ENCODE measurements at regions not wholly inside any gene's neighbourhood (a gene's known extent, or its start where the extent isn't known, plus 50 kb on each side); places are given as distances from the start of the nearest gene placed in this dataset.

- no peaks in the 10 kb centered on the region for H3K36me3 Mint-ChIP-seq (ENCODE audit: low read depth)
- CTCF ChIA-PET, result no interaction called here
- intact Hi-C loops (cut with micrococcal nuclease), result no loop called here
- no peaks in the 10 kb centered on the region for H3K9me3 Mint-ChIP-seq
- no peaks in the 10 kb centered on the region for H3K27me3 Mint-ChIP-seq (ENCODE audit: low read depth)
- no peak overlapping the region for H3K4me3 Mint-ChIP-seq
- DNase-seq, result no peak
- no peaks in the 10 kb centered on the region for H3K4me1 Mint-ChIP-seq (ENCODE audit: low read depth)
- H3K27ac Mint-ChIP-seq, result no peak overlapping the region
These were observed 1311.3 kb downstream of the FAM181B start for GRCh38 chr11:81422402-81422801.

- Mint-ChIP-seq H3K4me1 (ENCODE audit: low read depth) (no peaks in the 10 kb centered on the region), H3K27ac (no peak overlapping the region), H3K4me3 (no peak overlapping the region), H3K27me3 (ENCODE audit: low read depth) (no peaks in the 10 kb centered on the region), H3K9me3 (no peaks in the 10 kb centered on the region), H3K36me3 (ENCODE audit: low read depth) (no peaks in the 10 kb centered on the region)
- intact Hi-C loops (cut with micrococcal nuclease), result no loop called here
- no peak for DNase-seq
- CTCF ChIA-PET, result interaction anchor here (1.0 kb wide), 1 partner anchor 20 kb away, joined by 3 read pairs; no protein-coding TSS in a partner anchor
These were observed 1312.3 kb downstream of the FAM181B start for GRCh38 chr11:81421251-81421860.

- H3K4me3 Mint-ChIP-seq, result no peak overlapping the region
- H3K36me3 Mint-ChIP-seq (ENCODE audit: low read depth), result no peaks in the 10 kb centered on the region
These were observed 1312.9 kb downstream of the FAM181B start for GRCh38 chr11:81420668-81421250.

GRCh38 chr11:81397316-81397715 is 1336.3 kb downstream of the FAM181B start:
- Mint-ChIP-seq H3K4me1 (ENCODE audit: low read depth) (no peaks in the 10 kb centered on the region), H3K4me3 (no peak overlapping the region), H3K27ac (no peak overlapping the region), H3K9me3 (peaks cover 2% of the 10 kb centered on the region), H3K27me3 (ENCODE audit: low read depth) (no peaks in the 10 kb centered on the region), H3K36me3 (ENCODE audit: low read depth) (no peaks in the 10 kb centered on the region)
- DNase-seq, result no peak
- CTCF ChIA-PET, result no interaction called here
- intact Hi-C loops (cut with micrococcal nuclease), result no loop called here

More at GRCh38 chr11:81420668-81421250, 1312.9 kb downstream of the FAM181B start:
- Mint-ChIP-seq H3K4me1 (ENCODE audit: low read depth) (no peaks in the 10 kb centered on the region), H3K27me3 (ENCODE audit: low read depth) (no peaks in the 10 kb centered on the region), H3K27ac (no peak overlapping the region), H3K9me3 (no peaks in the 10 kb centered on the region)
- DNase-seq, result no peak
- intact Hi-C loops (cut with micrococcal nuclease), result no loop called here
- CTCF ChIA-PET, result interaction anchor here (1.0 kb wide), 1 partner anchor 21 kb away, joined by 3 read pairs; no protein-coding TSS in a partner anchor

GRCh38 chr11:81394311-81394710 is 1339.4 kb downstream of the FAM181B start:
- Mint-ChIP-seq H3K27ac (no peak overlapping the region), H3K27me3 (ENCODE audit: low read depth) (no peaks in the 10 kb centered on the region), H3K36me3 (ENCODE audit: low read depth) (no peaks in the 10 kb centered on the region), H3K9me3 (peaks cover 2% of the 10 kb centered on the region), H3K4me1 (ENCODE audit: low read depth) (no peaks in the 10 kb centered on the region), H3K4me3 (no peak overlapping the region)
- CTCF ChIA-PET, result no interaction called here
- intact Hi-C loops (cut with micrococcal nuclease), result no loop called here
- DNase-seq, result no peak

- Mint-ChIP-seq H3K36me3 (ENCODE audit: low read depth) (no peaks in the 10 kb centered on the region), H3K27me3 (ENCODE audit: low read depth) (no peaks in the 10 kb centered on the region), H3K4me1 (ENCODE audit: low read depth) (no peaks in the 10 kb centered on the region), H3K9me3 (peaks cover 3% of the 10 kb centered on the region), H3K4me3 (no peak overlapping the region), H3K27ac (no peak overlapping the region)
- no peak for DNase-seq
- CTCF ChIA-PET, result no interaction called here
- intact Hi-C loops (cut with micrococcal nuclease), result no loop called here
These were observed 1345.3 kb downstream of the FAM181B start for GRCh38 chr11:81388326-81388725.

GRCh38 chr11:81380395-81380794 is 1353.3 kb downstream of the FAM181B start:
- Mint-ChIP-seq H3K9me3 (no peaks in the 10 kb centered on the region), H3K27ac (no peak overlapping the region), H3K27me3 (ENCODE audit: low read depth) (no peaks in the 10 kb centered on the region), H3K36me3 (ENCODE audit: low read depth) (no peaks in the 10 kb centered on the region), H3K4me3 (no peak overlapping the region), H3K4me1 (ENCODE audit: low read depth) (no peaks in the 10 kb centered on the region)
- DNase-seq, result no peak
- intact Hi-C loops (cut with micrococcal nuclease), result no loop called here
- CTCF ChIA-PET, result no interaction called here

GRCh38 chr11:81377418-81377817 is 1356.2 kb downstream of the FAM181B start:
- intact Hi-C loops (cut with micrococcal nuclease), result no loop called here
- no peak overlapping the region for H3K4me3 Mint-ChIP-seq
- CTCF ChIA-PET, result no interaction called here
- H3K4me1 Mint-ChIP-seq (ENCODE audit: low read depth), result no peaks in the 10 kb centered on the region
- H3K27me3 Mint-ChIP-seq (ENCODE audit: low read depth), result no peaks in the 10 kb centered on the region
- no peak overlapping the region for H3K27ac Mint-ChIP-seq
- peaks cover 7% of the 10 kb centered on the region for H3K9me3 Mint-ChIP-seq
- no peak for DNase-seq
- no peaks in the 10 kb centered on the region for H3K36me3 Mint-ChIP-seq (ENCODE audit: low read depth)

GRCh38 chr11:81373986-81374385 is 1359.7 kb downstream of the FAM181B start:
- Mint-ChIP-seq H3K36me3 (ENCODE audit: low read depth) (no peaks in the 10 kb centered on the region), H3K9me3 (peaks cover 7% of the 10 kb centered on the region), H3K4me1 (ENCODE audit: low read depth) (no peaks in the 10 kb centered on the region), H3K4me3 (no peak overlapping the region), H3K27ac (no peak overlapping the region), H3K27me3 (ENCODE audit: low read depth) (no peaks in the 10 kb centered on the region)
- DNase-seq, result no peak
- intact Hi-C loops (cut with micrococcal nuclease), result no loop called here
- CTCF ChIA-PET, result no interaction called here

- Mint-ChIP-seq H3K27ac (no peak overlapping the region), H3K4me1 (ENCODE audit: low read depth) (no peaks in the 10 kb centered on the region), H3K9me3 (peaks cover 7% of the 10 kb centered on the region), H3K27me3 (ENCODE audit: low read depth) (no peaks in the 10 kb centered on the region), H3K36me3 (ENCODE audit: low read depth) (no peaks in the 10 kb centered on the region), H3K4me3 (no peak overlapping the region)
- DNase-seq, result no peak
- intact Hi-C loops (cut with micrococcal nuclease), result no loop called here
- CTCF ChIA-PET, result interaction anchor here (0.7 kb wide), 1 partner anchor 80 kb away, joined by 3 read pairs; no protein-coding TSS in a partner anchor
These were observed 1365.5 kb downstream of the FAM181B start for GRCh38 chr11:81368192-81368591.

- intact Hi-C loops (cut with micrococcal nuclease), result no loop called here
- Mint-ChIP-seq H3K4me3 (no peak overlapping the region), H3K27ac (no peak overlapping the region), H3K27me3 (ENCODE audit: low read depth) (no peaks in the 10 kb centered on the region), H3K4me1 (ENCODE audit: low read depth) (no peaks in the 10 kb centered on the region), H3K9me3 (peaks cover 3% of the 10 kb centered on the region), H3K36me3 (ENCODE audit: low read depth) (no peaks in the 10 kb centered on the region)
- CTCF ChIA-PET, result no interaction called here
- DNase-seq, result no peak
These were observed 1368.2 kb downstream of the FAM181B start for GRCh38 chr11:81365496-81365895.

- H3K9me3 Mint-ChIP-seq, result peaks cover 17% of the 10 kb centered on the region
- no peak overlapping the region for H3K27ac Mint-ChIP-seq
- CTCF ChIA-PET, result no interaction called here
- no peaks in the 10 kb centered on the region for H3K4me1 Mint-ChIP-seq (ENCODE audit: low read depth)
- no peaks in the 10 kb centered on the region for H3K27me3 Mint-ChIP-seq (ENCODE audit: low read depth)
- no peaks in the 10 kb centered on the region for H3K36me3 Mint-ChIP-seq (ENCODE audit: low read depth)
- DNase-seq, result no peak
- intact Hi-C loops (cut with micrococcal nuclease), result no loop called here
- no peak overlapping the region for H3K4me3 Mint-ChIP-seq
These were observed 1374.2 kb downstream of the FAM181B start for GRCh38 chr11:81359476-81359875.

- Mint-ChIP-seq H3K4me1 (ENCODE audit: low read depth) (no peaks in the 10 kb centered on the region), H3K27me3 (ENCODE audit: low read depth) (no peaks in the 10 kb centered on the region), H3K27ac (no peak overlapping the region), H3K4me3 (no peak overlapping the region), H3K9me3 (no peaks in the 10 kb centered on the region), H3K36me3 (ENCODE audit: low read depth) (no peaks in the 10 kb centered on the region)
- DNase-seq, result no peak
- CTCF ChIA-PET, result no interaction called here
- intact Hi-C loops (cut with micrococcal nuclease), result no loop called here
These were observed 1388.1 kb downstream of the FAM181B start for GRCh38 chr11:81345609-81346008.
